Right atrium auricular region (tissue), 2 donors: ENCODE measurements at regions not wholly inside any gene's neighbourhood (a gene's known extent, or its start where the extent isn't known, plus 50 kb on each side); places are given as distances from the start of the nearest gene placed in this dataset.

Experiments
- DNase-seq: peaks from one replicate; pipeline ENCODE4 v3.0.0-alpha.2; 2019; ENCODE audit warnings: low spot score
- H3K27ac ChIP-seq, 2 donors: fragments of 200-600 bp; sonication (generic); 1 replicate in 1 of 2; 2 replicates in 1 of 2; pipeline ENCODE4 v1.5.1; 2016 to 2019
- H3K27me3 ChIP-seq, 2 donors: fragments of 200-600 bp; sonication (generic); one replicate each; pipeline versions ENCODE4 v1.5.1 to v1.6.0; 2017 to 2019
- H3K36me3 ChIP-seq: fragments of 200-600 bp; sonication (generic); one replicate; pipeline ENCODE4 v1.5.1; 2016
- H3K4me1 ChIP-seq, 2 donors: fragments of 200-600 bp; sonication (generic); one replicate each; pipeline versions ENCODE4 v1.5.1 to v1.6.0; 2017 to 2019
- H3K4me3 ChIP-seq, 2 donors: fragments of 200-600 bp; sonication (generic); 1 replicate in 1 of 2; 2 replicates in 1 of 2; pipeline ENCODE4 v1.5.1; 2017 to 2019; ENCODE audit warnings: mild to moderate bottlenecking in 1 of 2, moderate library complexity in 1 of 2
- H3K9me3 ChIP-seq, 2 donors: fragments of 200-600 bp; sonication (generic); one replicate each; pipeline ENCODE4 v1.5.1; 2019
- CTCF ChIP-seq, 2 donors: fragments of 200-600 bp; sonication (generic); IDR thresholded peaks; one replicate each; pipeline ENCODE4 v1.5.1; 2019; ENCODE audit warnings: antibody characterized with exemption in 2 of 2

GRCh38 chr2:147632198-147632597 lies 212.6 kb upstream of the ACVR2A start:
- Histone ChIP-seq H3K27me3 (no peaks in the 10 kb centered on the region), H3K4me1 (no peaks in the 10 kb centered on the region), H3K4me3 (no peak overlapping the region), H3K36me3 (no peaks in the 10 kb centered on the region), H3K9me3 (no peaks in the 10 kb centered on the region), H3K27ac (no peak overlapping the region)
- DNase-seq, result no peak
- no peak for TF ChIP-seq CTCF (IDR thresholded peaks at IDR 0.05)

- Histone ChIP-seq H3K27me3 (no peaks in the 10 kb centered on the region), H3K9me3 (no peaks in the 10 kb centered on the region), H3K27ac (no peak overlapping the region), H3K4me3 (no peak overlapping the region), H3K36me3 (no peaks in the 10 kb centered on the region), H3K4me1 (no peaks in the 10 kb centered on the region)
- DNase-seq, result no peak
- no peak for TF ChIP-seq CTCF (IDR thresholded peaks at IDR 0.05)
Measured at GRCh38 chr2:147631294-147631693, 213.5 kb upstream of the ACVR2A start.

- no peaks in the 10 kb centered on the region for H3K27me3 ChIP-seq
- no peaks in the 10 kb centered on the region for H3K9me3 ChIP-seq
- no peaks in the 10 kb centered on the region for H3K36me3 ChIP-seq
- H3K27ac ChIP-seq, result no peak overlapping the region
- no peak for DNase-seq
- no peak overlapping the region for H3K4me3 ChIP-seq
- H3K4me1 ChIP-seq, result no peaks in the 10 kb centered on the region
- TF ChIP-seq CTCF (IDR thresholded peaks at IDR 0.05), result no peak
Measured at GRCh38 chr2:147630585-147630984, 214.2 kb upstream of the ACVR2A start.

GRCh38 chr2:147628971-147629421 lies 215.8 kb upstream of the ACVR2A start:
- no peaks in the 10 kb centered on the region for H3K36me3 ChIP-seq
- TF ChIP-seq CTCF (IDR thresholded peaks at IDR 0.05), result no peak
- H3K27me3 ChIP-seq, result no peaks in the 10 kb centered on the region
- no peak overlapping the region for H3K27ac ChIP-seq
- no peak overlapping the region for H3K4me3 ChIP-seq
- no peaks in the 10 kb centered on the region for H3K9me3 ChIP-seq
- DNase-seq, result no peak
- no peaks in the 10 kb centered on the region for H3K4me1 ChIP-seq

- no peak for DNase-seq
- no peaks in the 10 kb centered on the region for H3K36me3 ChIP-seq
- H3K4me3 ChIP-seq, result no peak overlapping the region
- H3K27ac ChIP-seq, result no peak overlapping the region
- no peaks in the 10 kb centered on the region for H3K4me1 ChIP-seq
- TF ChIP-seq CTCF (IDR thresholded peaks at IDR 0.05), result no peak
- H3K9me3 ChIP-seq, result no peaks in the 10 kb centered on the region
- no peaks in the 10 kb centered on the region for H3K27me3 ChIP-seq
Measured at GRCh38 chr2:147623328-147623727, 221.5 kb upstream of the ACVR2A start.

GRCh38 chr2:147621656-147622197 lies 223.1 kb upstream of the ACVR2A start:
- no peaks in the 10 kb centered on the region for H3K4me1 ChIP-seq
- TF ChIP-seq CTCF (IDR thresholded peaks at IDR 0.05), result no peak
- no peaks in the 10 kb centered on the region for H3K36me3 ChIP-seq
- DNase-seq, result no peak
- H3K27ac ChIP-seq, result no peak overlapping the region
- no peaks in the 10 kb centered on the region for H3K9me3 ChIP-seq
- no peaks in the 10 kb centered on the region for H3K27me3 ChIP-seq
- no peak overlapping the region for H3K4me3 ChIP-seq
